Smooth muscle cell (in vitro differentiated cells): ENCODE measurements at regions not wholly inside any gene's neighbourhood (a gene's known extent, or its start where the extent isn't known, plus 50 kb on each side); places are given as distances from the start of the nearest gene placed in this dataset.
"Not testable (repeated sequence)": the region's sequence is repeated elsewhere in the genome, so short reads cannot be mapped to it uniquely, and the experiment has no call there.

ENCODE experiments used
- DNase-seq: peaks from one replicate; lab custom pipeline; 2025; ENCODE audit not compliant: unreplicated experiment; lab: John Stamatoyannopoulos, UW
- H2AFZ ChIP-seq: fragments of 200-600 bp; sonication (generic); 2 replicates; pipeline ENCODE4 v1.6.0; 2016; ENCODE audit warnings: antibody characterized with exemption, low read depth, mild to moderate bottlenecking
- H3F3A ChIP-seq: fragments of 200-600 bp; sonication (generic); 2 replicates; pipeline ENCODE4 v1.6.0; 2017; ENCODE audit warnings: antibody characterized with exemption, low read depth
- H3K27ac ChIP-seq: fragments of 200-600 bp; sonication (generic); 2 replicates; pipeline ENCODE4 v1.5.1; 2016; ENCODE audit warnings: low read depth, mild to moderate bottlenecking
- H3K27me3 ChIP-seq: fragments of 200-600 bp; sonication (generic); 2 replicates; pipeline ENCODE4 v1.6.1; 2016; ENCODE audit warnings: low read depth, mild to moderate bottlenecking
- H3K36me3 ChIP-seq: fragments of 200-600 bp; sonication (generic); 2 replicates; pipeline ENCODE4 v1.5.1; 2016; ENCODE audit warnings: low read depth
- H3K4me1 ChIP-seq: fragments of 200-600 bp; sonication (generic); 2 replicates; pipeline ENCODE4 v1.5.1; 2016; ENCODE audit warnings: low read depth
- H3K4me2 ChIP-seq: fragments of 200-600 bp; sonication (generic); 2 replicates; pipeline ENCODE4 v1.6.0; 2016; ENCODE audit warnings: mild to moderate bottlenecking
- H3K4me3 ChIP-seq: fragments of 200-600 bp; sonication (generic); 2 replicates; pipeline ENCODE4 v1.5.1; 2016; ENCODE audit warnings: mild to moderate bottlenecking
- H3K79me2 ChIP-seq: fragments of 200-600 bp; sonication (generic); 2 replicates; pipeline ENCODE4 v1.6.0; 2016; ENCODE audit warnings: low read depth, mild to moderate bottlenecking
- H3K9ac ChIP-seq: fragments of 200-600 bp; sonication (generic); 2 replicates; pipeline ENCODE4 v1.6.0; 2016; ENCODE audit warnings: low read depth
- H3K9me3 ChIP-seq: fragments of 200-600 bp; sonication (generic); replicated peaks from 2 replicates; pipeline ENCODE4 v1.5.1; 2016; ENCODE audit warnings: low read depth
- H4K20me1 ChIP-seq: fragments of 200-600 bp; sonication (generic); 2 replicates; pipeline ENCODE4 v1.6.0; 2016; ENCODE audit warnings: low read depth
- WGBS: methylation state at CpG from one replicate; pipeline ENCODE4 v1.1.7; 2016; ENCODE audit warnings: low lambda C conversion rate; 5-methylcytosine and 5-hydroxymethylcytosine counted together
- TF ChIP-seq, protein P1 (sequence below): fragments of 200-600 bp; sonication (generic); IDR thresholded peaks from 2 replicates; pipeline ENCODE4 v1.5.1; 2017; ENCODE audit warnings: borderline replicate concordance, mild to moderate bottlenecking, antibody characterized with exemption; ENCODE audit not compliant: insufficient read depth, poor library complexity, severe bottlenecking

DNA sequence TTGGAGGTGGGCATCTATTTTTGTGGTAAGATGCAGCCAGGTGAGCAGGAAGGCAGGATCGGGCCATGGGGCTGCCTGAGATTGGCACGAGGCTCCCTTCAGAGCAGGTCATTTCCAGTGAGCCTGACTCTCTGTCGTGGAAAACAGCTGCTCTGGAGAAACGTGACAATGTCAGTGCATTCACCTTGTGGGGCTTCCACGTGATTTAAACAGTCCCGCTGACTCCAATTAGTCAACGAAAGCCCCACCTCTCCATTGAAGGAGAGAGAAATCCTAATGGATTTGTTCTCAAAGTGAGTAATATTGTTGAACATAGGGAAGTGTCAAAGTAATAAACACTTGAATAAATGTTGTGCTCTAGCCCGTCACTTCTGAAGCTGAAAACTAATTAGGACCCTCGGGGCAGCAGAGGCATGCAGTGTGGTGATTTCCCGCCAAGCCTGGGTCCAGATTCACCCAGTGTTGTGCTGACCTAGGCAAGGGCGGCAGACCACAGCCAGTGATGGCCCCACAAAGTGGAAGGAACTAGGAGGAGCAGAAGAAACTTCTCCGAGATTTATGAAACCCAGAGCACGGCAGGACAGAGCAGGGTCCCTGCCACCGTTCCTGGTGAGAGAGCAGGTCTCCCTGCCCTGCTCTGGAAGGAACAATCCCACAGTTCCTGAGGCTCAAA lies 172.5 kb upstream of the C1orf174 start:
- DNase-seq = no peak
- no peak overlapping the region for H3K4me2 ChIP-seq
- no peaks in the 10 kb centered on the region for H3K4me1 ChIP-seq
- 80% methylated on average over 14 of the region's 14 CpGs for WGBS
- no peak overlapping the region for H2AFZ ChIP-seq
- H3K9ac ChIP-seq = no peak overlapping the region
- TF ChIP-seq, protein P1, sequence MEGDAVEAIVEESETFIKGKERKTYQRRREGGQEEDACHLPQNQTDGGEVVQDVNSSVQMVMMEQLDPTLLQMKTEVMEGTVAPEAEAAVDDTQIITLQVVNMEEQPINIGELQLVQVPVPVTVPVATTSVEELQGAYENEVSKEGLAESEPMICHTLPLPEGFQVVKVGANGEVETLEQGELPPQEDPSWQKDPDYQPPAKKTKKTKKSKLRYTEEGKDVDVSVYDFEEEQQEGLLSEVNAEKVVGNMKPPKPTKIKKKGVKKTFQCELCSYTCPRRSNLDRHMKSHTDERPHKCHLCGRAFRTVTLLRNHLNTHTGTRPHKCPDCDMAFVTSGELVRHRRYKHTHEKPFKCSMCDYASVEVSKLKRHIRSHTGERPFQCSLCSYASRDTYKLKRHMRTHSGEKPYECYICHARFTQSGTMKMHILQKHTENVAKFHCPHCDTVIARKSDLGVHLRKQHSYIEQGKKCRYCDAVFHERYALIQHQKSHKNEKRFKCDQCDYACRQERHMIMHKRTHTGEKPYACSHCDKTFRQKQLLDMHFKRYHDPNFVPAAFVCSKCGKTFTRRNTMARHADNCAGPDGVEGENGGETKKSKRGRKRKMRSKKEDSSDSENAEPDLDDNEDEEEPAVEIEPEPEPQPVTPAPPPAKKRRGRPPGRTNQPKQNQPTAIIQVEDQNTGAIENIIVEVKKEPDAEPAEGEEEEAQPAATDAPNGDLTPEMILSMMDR = no peak
- no peaks in the 10 kb centered on the region for H3K9me3 ChIP-seq
- no peak overlapping the region for H3K27ac ChIP-seq
- H3K79me2 ChIP-seq = no peaks in the 10 kb centered on the region
- H3K36me3 ChIP-seq = no peaks in the 10 kb centered on the region
- H3K27me3 ChIP-seq = peaks cover 3% of the 10 kb centered on the region
- no peak overlapping the region for H3K4me3 ChIP-seq
- H3F3A ChIP-seq = no peaks in the 10 kb centered on the region
- H4K20me1 ChIP-seq = no peaks in the 10 kb centered on the region

DNA sequence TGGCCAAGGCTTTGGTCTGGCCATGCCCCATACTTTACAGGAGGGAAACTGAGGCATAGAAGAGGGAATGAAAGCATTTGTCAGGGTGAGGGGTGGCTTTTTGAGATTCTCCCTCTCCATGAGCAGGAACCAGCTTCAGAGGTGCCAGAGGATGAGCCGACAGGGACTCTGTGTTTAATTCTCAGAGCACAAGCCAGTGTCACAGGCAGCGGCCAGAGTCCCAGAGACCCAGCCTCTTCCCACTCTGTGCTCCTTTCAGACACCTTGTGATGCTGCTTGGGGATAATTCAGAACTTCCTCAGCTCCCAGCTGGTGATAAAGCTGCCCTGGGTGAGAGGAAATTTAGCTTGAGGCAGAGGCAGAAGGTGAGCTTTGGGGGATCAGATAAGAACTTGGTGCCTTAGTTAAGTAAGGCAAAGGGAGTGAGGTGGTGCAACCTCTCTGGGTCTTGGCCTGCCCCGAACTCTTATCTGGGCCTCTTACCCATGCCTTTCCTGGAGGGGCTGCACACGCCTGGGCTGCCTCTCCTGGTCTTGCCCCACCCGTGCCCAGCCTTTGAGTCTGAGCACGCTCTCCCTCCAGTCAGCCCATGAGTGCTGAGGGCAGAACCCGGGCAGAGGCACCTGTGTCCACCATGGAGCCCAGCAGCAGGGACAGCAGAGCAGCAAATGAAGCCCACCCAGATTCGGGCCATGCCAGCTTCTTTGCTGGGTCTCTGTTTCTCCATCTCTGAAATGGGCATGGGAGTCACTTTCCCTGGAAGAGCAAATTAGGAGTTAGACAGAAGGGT lies 175.6 kb upstream of the C1orf174 start:
- no peaks in the 10 kb centered on the region for H3K9me3 ChIP-seq

DNA sequence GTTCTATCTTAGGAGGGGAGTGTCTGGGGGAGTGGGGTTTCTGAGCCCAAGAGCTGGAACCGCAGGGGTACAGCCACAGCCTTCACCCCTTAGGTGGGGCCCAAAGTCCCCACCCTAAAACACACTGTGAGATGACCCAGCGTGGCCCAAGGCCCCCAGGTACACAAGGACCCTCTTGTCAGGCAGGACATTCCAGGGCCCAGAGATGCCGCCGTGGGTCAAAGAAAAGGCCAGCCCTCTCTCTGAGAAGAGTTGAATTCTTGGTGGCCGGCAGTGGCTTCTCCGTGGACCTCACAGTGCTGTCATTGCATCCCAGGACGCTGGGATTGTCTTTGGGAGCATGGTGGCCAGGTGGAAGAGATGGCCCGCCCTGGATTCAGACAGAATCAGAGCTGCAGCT lies 176.3 kb upstream of the C1orf174 start:
- no peak overlapping the region for H3K4me2 ChIP-seq
- H3K4me1 ChIP-seq = no peaks in the 10 kb centered on the region
- H4K20me1 ChIP-seq = no peaks in the 10 kb centered on the region
- no peaks in the 10 kb centered on the region for H3K36me3 ChIP-seq
- no peak for DNase-seq
- TF ChIP-seq, protein P1 = no peak
- H3K9ac ChIP-seq = no peak overlapping the region
- H2AFZ ChIP-seq = no peak overlapping the region
- no peaks in the 10 kb centered on the region for H3F3A ChIP-seq
- no peak overlapping the region for H3K27ac ChIP-seq
- 88% methylated on average over 8 of the region's 8 CpGs for WGBS
- H3K27me3 ChIP-seq = no peaks in the 10 kb centered on the region
- no peaks in the 10 kb centered on the region for H3K79me2 ChIP-seq
- H3K4me3 ChIP-seq = no peak overlapping the region
- H3K9me3 ChIP-seq = no peaks in the 10 kb centered on the region

More for the DNA sequence above, 175.6 kb upstream of the C1orf174 start:
- Histone ChIP-seq H3K9ac (no peak overlapping the region), H3K27me3 (no peaks in the 10 kb centered on the region), H3K4me2 (no peak overlapping the region), H4K20me1 (no peaks in the 10 kb centered on the region), H2AFZ (no peak overlapping the region), H3K36me3 (no peaks in the 10 kb centered on the region), H3F3A (no peaks in the 10 kb centered on the region), H3K4me1 (no peaks in the 10 kb centered on the region), H3K4me3 (no peak overlapping the region), H3K27ac (no peak overlapping the region), H3K79me2 (no peaks in the 10 kb centered on the region)
- TF ChIP-seq, protein P1 = no peak
- 89% methylated on average over 8 of the region's 8 CpGs for WGBS
- DNase-seq = no peak

DNA sequence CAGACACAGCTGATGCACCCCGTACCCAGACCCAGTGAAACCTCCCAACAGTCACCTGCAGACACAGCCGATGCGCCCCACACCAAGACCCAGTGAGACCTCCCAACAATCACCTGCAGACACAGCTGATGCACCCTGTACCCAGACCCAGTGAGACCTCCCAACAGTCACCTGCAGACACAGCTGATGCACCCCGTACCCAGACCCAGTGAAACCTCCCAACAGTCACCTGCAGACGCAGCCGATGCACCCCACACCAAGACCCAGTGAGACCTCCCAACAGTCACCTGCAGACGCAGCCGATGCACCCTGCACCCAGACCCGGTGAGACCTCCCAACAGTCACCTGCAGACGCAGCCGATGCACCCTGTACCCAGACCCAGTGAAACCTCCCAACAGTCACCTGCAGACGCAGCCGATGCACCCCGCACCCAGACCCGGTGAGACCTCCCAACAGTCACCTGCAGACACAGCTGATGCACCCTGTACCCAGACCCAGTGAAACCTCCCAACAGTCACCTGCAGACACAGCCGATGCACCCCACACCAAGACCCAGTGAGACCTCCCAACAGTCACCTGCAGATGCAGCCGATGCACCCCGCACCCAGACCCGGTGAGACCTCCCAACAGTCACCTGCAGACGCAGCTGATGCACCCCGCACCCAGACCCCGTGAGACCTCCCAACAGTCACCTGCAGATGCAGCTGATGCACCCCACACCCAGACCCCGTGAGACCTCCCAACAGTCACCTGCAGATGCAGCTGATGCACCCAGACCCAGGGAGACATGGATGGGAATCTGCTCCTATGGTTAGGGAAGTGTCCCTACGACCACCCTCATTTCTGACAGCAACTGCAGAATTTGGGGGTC lies 178.3 kb upstream of the C1orf174 start:
- not testable (repeated sequence) for H3K9ac ChIP-seq, H3K27ac ChIP-seq, DNase-seq, H4K20me1 ChIP-seq, H3K79me2 ChIP-seq, H3F3A ChIP-seq, H3K36me3 ChIP-seq, H3K4me1 ChIP-seq, H3K9me3 ChIP-seq, H3K4me3 ChIP-seq, H3K27me3 ChIP-seq, H2AFZ ChIP-seq, H3K4me2 ChIP-seq
- 81% methylated on average over 23 of the region's 24 CpGs for WGBS
